Adrenal gland (tissue), 5 donors: ENCODE measurements at regions not wholly inside any gene's neighbourhood (a gene's known extent, or its start where the extent isn't known, plus 50 kb on each side); places are given as distances from the start of the nearest gene placed in this dataset.

Experiments
- POLR2A ChIP-seq, 2 donors: fragments of 450-650 bp; IDR thresholded peaks; one replicate each; pipeline ENCODE4 v1.6.1; 2017; ENCODE audit warnings: antibody characterized with exemption in 2 of 2, mild to moderate bottlenecking in 2 of 2, moderate library complexity in 1 of 2
- TF ChIP-seq, protein P1 (sequence below), 6 experiments: fragments of 450-650 bp in 4 of 6; fragments of 200-600 bp in 2 of 6; sonication (generic) in 1 of 6; IDR thresholded peaks; 1 replicate in 5 of 6; 2 replicates in 1 of 6; pipeline versions ENCODE4 v1.5.1 to v1.8.0; 2016 to 2021; ENCODE audit warnings: antibody characterized with exemption in 6 of 6, mild to moderate bottlenecking in 2 of 6, moderate library complexity in 1 of 6
- donor health status: DM: no; HTN: no; CAD: no.

GRCh38 chr10:108187408-108188012, 1023.0 kb upstream of the SORCS1 start:
- TF ChIP-seq, protein P1, sequence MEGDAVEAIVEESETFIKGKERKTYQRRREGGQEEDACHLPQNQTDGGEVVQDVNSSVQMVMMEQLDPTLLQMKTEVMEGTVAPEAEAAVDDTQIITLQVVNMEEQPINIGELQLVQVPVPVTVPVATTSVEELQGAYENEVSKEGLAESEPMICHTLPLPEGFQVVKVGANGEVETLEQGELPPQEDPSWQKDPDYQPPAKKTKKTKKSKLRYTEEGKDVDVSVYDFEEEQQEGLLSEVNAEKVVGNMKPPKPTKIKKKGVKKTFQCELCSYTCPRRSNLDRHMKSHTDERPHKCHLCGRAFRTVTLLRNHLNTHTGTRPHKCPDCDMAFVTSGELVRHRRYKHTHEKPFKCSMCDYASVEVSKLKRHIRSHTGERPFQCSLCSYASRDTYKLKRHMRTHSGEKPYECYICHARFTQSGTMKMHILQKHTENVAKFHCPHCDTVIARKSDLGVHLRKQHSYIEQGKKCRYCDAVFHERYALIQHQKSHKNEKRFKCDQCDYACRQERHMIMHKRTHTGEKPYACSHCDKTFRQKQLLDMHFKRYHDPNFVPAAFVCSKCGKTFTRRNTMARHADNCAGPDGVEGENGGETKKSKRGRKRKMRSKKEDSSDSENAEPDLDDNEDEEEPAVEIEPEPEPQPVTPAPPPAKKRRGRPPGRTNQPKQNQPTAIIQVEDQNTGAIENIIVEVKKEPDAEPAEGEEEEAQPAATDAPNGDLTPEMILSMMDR (IDR thresholded peaks at IDR 0.05): no peak
- TF ChIP-seq POLR2A (IDR thresholded peaks at IDR 0.05): no peak
